Rectal smooth muscle tissue (tissue), 1 donor: ENCODE measurements at regions not wholly inside any gene's neighbourhood (a gene's known extent, or its start where the extent isn't known, plus 50 kb on each side); places are given as distances from the start of the nearest gene placed in this dataset.

ENCODE experiments used
- H3K27ac ChIP-seq: one replicate; pipeline ENCODE4 v1.7.0; 2013; ENCODE audit warnings: low read depth, low read length, inconsistent platforms
- H3K27me3 ChIP-seq: one replicate; pipeline ENCODE4 v1.7.0; 2013; ENCODE audit warnings: low read length; ENCODE audit not compliant: control insufficient read depth, insufficient read depth
- H3K36me3 ChIP-seq: one replicate; pipeline ENCODE4 v1.7.0; 2013; ENCODE audit warnings: low read length; ENCODE audit not compliant: control insufficient read depth, insufficient read depth
- H3K4me1 ChIP-seq: one replicate; pipeline ENCODE4 v1.7.0; 2013; ENCODE audit warnings: low read length; ENCODE audit not compliant: control insufficient read depth, insufficient read depth
- H3K4me3 ChIP-seq: one replicate; pipeline ENCODE4 v1.7.0; 2013; ENCODE audit warnings: low read length
- H3K9ac ChIP-seq: one replicate; pipeline ENCODE4 v1.7.0; 2013; ENCODE audit warnings: low read length

DNA sequence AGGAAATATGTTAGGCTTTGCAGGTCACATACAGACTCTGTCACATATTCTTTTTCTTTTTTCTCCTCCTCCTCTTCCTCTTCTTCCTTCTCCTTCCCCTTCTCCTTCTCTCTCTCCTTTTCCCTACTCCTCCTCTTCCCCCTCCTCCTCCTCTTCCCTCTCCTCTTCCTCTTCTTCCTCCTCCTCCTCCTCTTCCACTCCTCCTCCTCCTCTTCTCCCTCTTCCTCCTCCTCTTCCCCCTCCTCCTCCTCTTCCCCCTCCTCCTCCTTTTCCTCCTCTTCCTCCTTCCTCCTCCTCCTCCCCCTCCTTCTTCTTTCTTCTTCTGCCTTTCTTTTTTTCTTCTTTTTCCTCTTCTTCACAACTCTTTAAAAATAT is 159.8 kb downstream of the KIF20B start:
- H3K4me3 ChIP-seq: no peak overlapping the region
- no peaks in the 10 kb centered on the region for H3K27me3 ChIP-seq
- H3K4me1 ChIP-seq: no peaks in the 10 kb centered on the region
- no peaks in the 10 kb centered on the region for H3K36me3 ChIP-seq
- H3K9ac ChIP-seq: no peak overlapping the region
- H3K27ac ChIP-seq: no peak overlapping the region

DNA sequence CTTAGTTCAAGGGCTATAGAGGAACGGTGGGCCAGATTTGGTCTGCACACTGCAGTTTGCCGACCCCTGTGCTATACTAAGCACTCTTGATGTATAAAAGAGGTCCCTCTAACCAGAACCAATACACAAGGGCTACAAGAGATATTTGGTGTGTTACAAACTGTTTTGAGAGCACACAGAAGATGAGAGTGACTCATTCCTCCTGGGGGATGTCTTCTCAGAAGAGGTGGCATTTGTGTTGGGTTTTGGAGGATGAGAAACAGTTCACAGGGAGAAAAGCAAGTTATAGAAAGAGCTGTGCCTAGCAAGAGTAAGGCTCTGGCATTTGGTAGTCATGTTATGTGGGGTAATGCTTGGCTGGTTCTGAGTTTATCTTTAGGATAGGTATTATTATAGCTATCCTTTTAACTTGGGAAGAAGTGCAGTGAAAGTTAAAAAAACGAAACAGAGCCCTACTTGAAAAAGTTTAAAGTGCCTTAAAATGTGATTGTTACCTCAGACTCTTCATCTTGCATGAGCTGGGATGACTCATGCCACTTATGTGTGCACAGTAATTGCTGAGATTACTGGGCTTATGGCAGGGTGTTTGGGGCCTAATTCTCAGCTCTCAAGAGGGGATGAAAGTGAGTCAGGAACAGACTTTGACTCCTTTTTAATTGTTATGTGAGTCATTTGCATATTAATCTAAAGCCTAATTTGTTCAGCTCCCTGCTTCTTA is 160.4 kb downstream of the KIF20B start:
- H3K4me1 ChIP-seq: no peaks in the 10 kb centered on the region
- no peak overlapping the region for H3K4me3 ChIP-seq
- H3K36me3 ChIP-seq: no peaks in the 10 kb centered on the region
- no peaks in the 10 kb centered on the region for H3K27me3 ChIP-seq
- no peak overlapping the region for H3K27ac ChIP-seq
- no peak overlapping the region for H3K9ac ChIP-seq

GRCh38 chr10:89867964-89868363 is 166.6 kb downstream of the KIF20B start:
- H3K4me3 ChIP-seq: no peak overlapping the region
- H3K4me1 ChIP-seq: no peaks in the 10 kb centered on the region
- no peak overlapping the region for H3K9ac ChIP-seq
- H3K27me3 ChIP-seq: no peaks in the 10 kb centered on the region
- H3K36me3 ChIP-seq: no peaks in the 10 kb centered on the region
- no peak overlapping the region for H3K27ac ChIP-seq

- no peak overlapping the region for H3K4me3 ChIP-seq
- H3K36me3 ChIP-seq: no peaks in the 10 kb centered on the region
- no peak overlapping the region for H3K9ac ChIP-seq
- H3K27ac ChIP-seq: no peak overlapping the region
- H3K27me3 ChIP-seq: no peaks in the 10 kb centered on the region
- no peaks in the 10 kb centered on the region for H3K4me1 ChIP-seq
Measured at GRCh38 chr10:89869180-89869579, 167.8 kb downstream of the KIF20B start.

- H3K27me3 ChIP-seq: no peaks in the 10 kb centered on the region
- H3K4me3 ChIP-seq: no peak overlapping the region
- H3K9ac ChIP-seq: no peak overlapping the region
- no peaks in the 10 kb centered on the region for H3K36me3 ChIP-seq
- no peaks in the 10 kb centered on the region for H3K4me1 ChIP-seq
- no peak overlapping the region for H3K27ac ChIP-seq
Measured at GRCh38 chr10:89869592-89870156, 168.3 kb downstream of the KIF20B start.

DNA sequence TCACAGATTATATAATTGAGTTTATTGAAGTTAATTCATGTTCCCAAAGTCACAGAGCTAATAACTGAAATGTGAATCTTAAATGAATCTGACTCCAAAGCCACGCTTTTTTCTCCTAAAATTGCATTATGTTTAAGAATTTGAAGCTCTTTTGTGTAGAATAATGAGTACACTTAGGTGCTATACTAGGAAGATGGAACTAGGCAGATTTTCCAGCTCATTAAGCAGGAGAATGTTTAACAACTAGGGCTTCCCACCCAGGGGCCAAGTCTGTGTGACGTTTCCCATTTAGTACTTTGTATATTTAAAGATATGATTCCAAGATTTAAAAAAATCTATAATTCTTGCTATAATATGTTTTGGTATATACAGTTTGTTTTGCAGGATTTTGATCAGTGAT is 169.5 kb downstream of the KIF20B start:
- Histone ChIP-seq H3K27ac (no peak overlapping the region), H3K4me3 (no peak overlapping the region), H3K27me3 (no peaks in the 10 kb centered on the region), H3K9ac (no peak overlapping the region), H3K36me3 (no peaks in the 10 kb centered on the region), H3K4me1 (no peaks in the 10 kb centered on the region)

DNA sequence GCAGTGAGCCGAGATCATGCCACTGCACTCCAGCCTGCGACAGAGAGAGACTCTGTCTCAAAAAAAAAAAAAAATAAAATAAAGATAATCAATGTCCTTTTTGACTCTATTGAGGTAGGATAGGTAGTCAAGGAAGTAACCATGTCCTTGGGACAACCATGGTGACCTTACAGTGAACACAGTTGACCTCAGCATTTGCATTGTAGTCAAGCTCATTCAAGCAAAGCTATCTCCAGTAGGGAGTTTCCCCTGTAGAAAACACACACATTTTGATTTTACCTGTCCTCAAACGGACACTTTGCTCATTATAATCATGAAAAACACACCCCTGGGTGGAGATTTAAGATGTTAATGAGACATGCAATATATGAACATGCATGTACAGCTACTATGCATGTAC is 171.7 kb downstream of the KIF20B start:
- no peaks in the 10 kb centered on the region for H3K36me3 ChIP-seq
- H3K27ac ChIP-seq: no peak overlapping the region
- no peak overlapping the region for H3K4me3 ChIP-seq
- H3K9ac ChIP-seq: no peak overlapping the region
- H3K4me1 ChIP-seq: no peaks in the 10 kb centered on the region
- H3K27me3 ChIP-seq: no peaks in the 10 kb centered on the region

DNA sequence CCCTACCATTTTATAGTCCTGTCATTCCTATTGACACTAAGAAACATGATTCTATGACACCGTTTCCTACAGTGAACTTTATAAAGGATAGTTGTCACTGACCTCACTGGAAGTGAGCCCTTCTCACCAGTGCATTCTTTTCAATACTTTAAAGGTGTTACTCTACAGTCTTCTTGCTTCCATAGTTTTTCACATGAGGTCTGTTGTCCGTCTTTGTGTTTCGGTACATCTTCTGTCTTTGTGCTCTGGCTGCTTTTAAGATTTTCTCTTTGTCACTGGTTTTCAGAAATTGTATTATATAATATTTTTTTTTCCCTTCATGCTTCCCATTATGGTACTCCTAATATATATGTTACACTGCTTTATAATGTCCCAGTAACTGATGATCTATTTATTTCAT is 174.2 kb downstream of the KIF20B start:
- H3K27ac ChIP-seq: no peak overlapping the region
- no peaks in the 10 kb centered on the region for H3K27me3 ChIP-seq
- H3K4me1 ChIP-seq: no peaks in the 10 kb centered on the region
- no peak overlapping the region for H3K9ac ChIP-seq
- H3K4me3 ChIP-seq: no peak overlapping the region
- no peaks in the 10 kb centered on the region for H3K36me3 ChIP-seq

- no peaks in the 10 kb centered on the region for H3K27me3 ChIP-seq
- no peaks in the 10 kb centered on the region for H3K36me3 ChIP-seq
- H3K4me1 ChIP-seq: no peaks in the 10 kb centered on the region
- H3K27ac ChIP-seq: no peak overlapping the region
- H3K9ac ChIP-seq: no peak overlapping the region
- no peak overlapping the region for H3K4me3 ChIP-seq
Measured at GRCh38 chr10:89879121-89879520, 177.7 kb downstream of the KIF20B start.

DNA sequence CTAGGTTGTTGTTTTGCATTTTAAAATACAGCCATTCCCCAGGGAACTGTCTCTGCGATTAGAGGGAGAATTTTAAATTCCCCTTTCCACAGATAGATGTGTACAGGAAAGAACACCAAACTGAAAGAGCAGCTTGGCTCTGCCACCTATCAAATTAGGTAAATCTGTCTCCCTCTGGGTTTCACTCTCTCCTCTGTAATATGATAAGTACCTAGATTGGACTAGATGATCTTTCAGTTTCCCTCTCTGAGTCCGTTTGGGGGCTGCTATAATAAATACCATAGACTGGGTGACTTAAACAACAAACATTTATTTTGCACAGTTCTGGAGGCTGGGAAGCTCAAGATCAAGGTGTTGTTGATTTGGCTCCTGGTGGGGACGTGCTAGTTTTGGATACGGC is 186.0 kb downstream of the KIF20B start:
- no peak overlapping the region for H3K4me3 ChIP-seq
- H3K36me3 ChIP-seq: no peaks in the 10 kb centered on the region
- no peak overlapping the region for H3K9ac ChIP-seq
- H3K27ac ChIP-seq: no peak overlapping the region
- H3K4me1 ChIP-seq: no peaks in the 10 kb centered on the region
- no peaks in the 10 kb centered on the region for H3K27me3 ChIP-seq

DNA sequence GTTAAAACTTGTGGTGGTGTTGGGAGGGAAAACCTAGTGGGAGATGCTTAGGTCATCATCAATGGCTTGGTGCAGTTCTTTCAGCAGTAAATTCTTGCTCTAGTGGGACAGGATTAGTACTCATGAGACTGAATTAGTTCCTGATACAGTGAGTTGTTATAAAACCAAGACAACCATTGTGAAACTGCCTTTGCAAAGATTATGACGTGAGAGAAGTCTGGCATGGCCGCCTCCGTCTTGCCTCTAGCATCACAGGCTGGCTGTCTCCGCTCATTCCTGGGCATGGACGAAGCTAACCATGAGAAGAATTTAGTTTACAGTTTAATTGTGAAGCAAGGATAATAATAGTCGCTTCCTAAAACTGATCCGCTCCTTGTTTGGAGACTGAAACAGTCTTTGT is 186.4 kb downstream of the KIF20B start:
- H3K27ac ChIP-seq: no peak overlapping the region
- no peaks in the 10 kb centered on the region for H3K36me3 ChIP-seq
- no peak overlapping the region for H3K4me3 ChIP-seq
- H3K27me3 ChIP-seq: no peaks in the 10 kb centered on the region
- no peak overlapping the region for H3K9ac ChIP-seq
- H3K4me1 ChIP-seq: no peaks in the 10 kb centered on the region

DNA sequence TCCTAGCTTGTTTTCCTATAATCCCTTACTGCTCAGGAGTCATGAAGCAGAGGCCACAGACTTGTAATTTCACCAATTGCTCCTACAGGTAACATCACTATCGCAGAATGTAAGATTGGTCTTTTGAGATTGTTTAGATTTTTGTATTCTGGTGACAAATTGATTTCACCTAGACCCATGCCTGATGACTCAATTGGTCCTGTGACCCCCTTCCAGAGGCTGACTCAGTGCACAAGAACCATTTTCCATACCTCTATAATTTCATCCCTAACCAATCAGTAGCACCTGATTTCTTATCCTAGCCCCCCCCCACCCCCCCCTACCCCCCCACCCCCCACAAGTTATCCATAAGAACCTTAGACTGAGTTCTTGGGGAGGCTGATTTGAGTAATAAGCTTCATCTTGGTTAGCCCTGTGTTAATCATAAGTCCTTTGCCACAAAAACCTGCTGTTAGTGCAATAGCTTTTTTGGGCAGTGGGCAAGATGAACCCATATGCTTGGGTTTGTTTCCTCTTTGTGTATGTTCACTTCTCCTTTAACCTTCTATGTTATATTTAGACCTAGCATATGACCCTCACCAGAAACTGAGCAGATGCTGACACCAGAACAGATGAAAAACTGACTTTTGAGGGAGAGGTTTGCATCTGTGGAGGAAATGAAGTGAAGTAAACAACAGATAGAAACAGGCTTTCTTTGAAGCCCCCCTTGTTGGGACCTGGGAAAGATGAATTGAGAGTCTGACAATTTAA is 187.1 kb downstream of the KIF20B start:
- H3K27me3 ChIP-seq: no peaks in the 10 kb centered on the region
- no peak overlapping the region for H3K27ac ChIP-seq
- no peak overlapping the region for H3K4me3 ChIP-seq
- no peak overlapping the region for H3K9ac ChIP-seq
- no peaks in the 10 kb centered on the region for H3K36me3 ChIP-seq
- H3K4me1 ChIP-seq: no peaks in the 10 kb centered on the region

DNA sequence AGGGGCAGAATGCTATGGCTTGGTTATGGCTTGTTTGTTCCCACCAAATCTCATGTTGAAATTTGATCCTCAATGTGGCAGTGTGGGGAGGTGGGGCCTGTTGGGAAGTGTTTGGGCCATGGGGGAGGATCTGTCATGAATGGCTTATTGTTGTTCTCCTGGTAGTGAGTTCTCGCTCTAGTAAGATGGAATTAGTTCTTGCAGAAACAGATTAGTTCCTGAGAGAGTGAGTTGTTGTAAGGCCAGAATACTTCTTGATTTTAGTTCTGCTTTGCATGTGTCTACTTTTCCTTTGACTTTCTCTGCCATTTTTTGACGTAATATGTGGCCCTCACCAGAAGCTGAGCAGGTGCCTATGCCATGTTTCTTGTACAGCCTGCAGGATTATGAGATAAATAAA is 188.2 kb downstream of the KIF20B start:
- Histone ChIP-seq H3K9ac (no peak overlapping the region), H3K4me3 (no peak overlapping the region), H3K27me3 (no peaks in the 10 kb centered on the region), H3K4me1 (no peaks in the 10 kb centered on the region), H3K36me3 (no peaks in the 10 kb centered on the region), H3K27ac (no peak overlapping the region)
